HuH-7.5 (cell line): ENCODE measurements at regions not wholly inside any gene's neighbourhood (a gene's known extent, or its start where the extent isn't known, plus 50 kb on each side); places are given as distances from the start of the nearest gene placed in this dataset.

Experiments used
- DNase-seq: peaks from one replicate; pipeline ENCODE4 v3.0.0; 2011; ENCODE audit warnings: low spot score

GRCh38 chr17:68812876-68813584, 142.2 kb downstream of the ABCA8 start:
- no peak for DNase-seq

GRCh38 chr17:68809148-68809547, 146.0 kb downstream of the ABCA8 start:
- no peak for DNase-seq

GRCh38 chr17:68807998-68808772, 147.0 kb downstream of the ABCA8 start:
- DNase-seq = no peak

DNA sequence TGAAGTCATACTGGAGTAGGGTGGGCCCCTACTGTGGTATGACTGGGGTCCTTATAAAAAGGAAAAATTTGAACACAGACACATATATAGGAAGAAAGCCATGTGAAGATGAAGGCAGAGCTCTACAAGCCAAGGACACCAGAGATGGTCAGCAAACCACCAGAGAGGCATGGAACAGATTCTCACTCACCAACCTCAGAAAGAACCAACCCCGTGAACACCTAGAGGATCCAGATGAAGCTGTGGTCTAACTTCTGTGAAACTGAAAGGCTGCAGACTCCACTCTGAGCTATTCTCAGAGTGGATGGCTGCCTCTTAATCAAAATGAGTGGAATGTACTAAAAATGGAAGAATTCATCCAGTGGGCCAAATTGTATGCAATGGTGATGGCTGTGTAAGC, 149.6 kb downstream of the ABCA8 start:
- no peak for DNase-seq

DNA sequence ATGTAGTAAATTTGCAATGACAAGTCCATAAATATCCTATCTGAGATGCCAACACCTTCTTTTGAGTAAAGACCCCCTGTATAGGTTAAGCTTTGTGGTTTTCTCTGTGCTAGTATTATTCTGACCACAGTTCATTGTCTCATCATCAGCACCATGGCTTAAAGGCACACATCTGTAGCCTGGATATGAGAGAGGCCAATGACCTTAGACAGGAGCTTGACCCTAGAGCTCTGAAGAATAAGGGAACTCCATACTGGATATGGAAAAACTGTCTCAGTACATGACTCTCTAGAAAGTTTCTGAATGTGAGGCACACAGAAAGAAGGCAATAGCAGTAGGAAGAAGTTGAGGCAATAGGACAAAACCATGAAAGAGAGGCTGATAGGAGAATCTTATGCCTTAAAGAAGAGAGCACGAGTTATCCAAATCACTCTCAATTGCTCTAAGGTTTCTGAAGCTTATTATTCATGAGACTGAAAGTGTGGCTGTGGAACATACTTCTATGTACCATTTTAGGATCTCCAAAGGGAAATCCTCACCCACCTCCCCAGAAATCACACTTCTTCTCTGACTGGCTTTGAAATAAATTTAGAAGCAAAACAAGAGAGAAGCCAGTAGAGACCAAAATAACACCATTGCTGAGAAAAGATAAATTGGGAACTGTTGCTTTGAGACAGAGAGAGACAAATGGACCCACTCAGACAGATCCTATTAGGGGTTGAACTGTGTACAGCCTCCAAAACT, 150.2 kb downstream of the ABCA8 start:
- DNase-seq = no peak

DNA sequence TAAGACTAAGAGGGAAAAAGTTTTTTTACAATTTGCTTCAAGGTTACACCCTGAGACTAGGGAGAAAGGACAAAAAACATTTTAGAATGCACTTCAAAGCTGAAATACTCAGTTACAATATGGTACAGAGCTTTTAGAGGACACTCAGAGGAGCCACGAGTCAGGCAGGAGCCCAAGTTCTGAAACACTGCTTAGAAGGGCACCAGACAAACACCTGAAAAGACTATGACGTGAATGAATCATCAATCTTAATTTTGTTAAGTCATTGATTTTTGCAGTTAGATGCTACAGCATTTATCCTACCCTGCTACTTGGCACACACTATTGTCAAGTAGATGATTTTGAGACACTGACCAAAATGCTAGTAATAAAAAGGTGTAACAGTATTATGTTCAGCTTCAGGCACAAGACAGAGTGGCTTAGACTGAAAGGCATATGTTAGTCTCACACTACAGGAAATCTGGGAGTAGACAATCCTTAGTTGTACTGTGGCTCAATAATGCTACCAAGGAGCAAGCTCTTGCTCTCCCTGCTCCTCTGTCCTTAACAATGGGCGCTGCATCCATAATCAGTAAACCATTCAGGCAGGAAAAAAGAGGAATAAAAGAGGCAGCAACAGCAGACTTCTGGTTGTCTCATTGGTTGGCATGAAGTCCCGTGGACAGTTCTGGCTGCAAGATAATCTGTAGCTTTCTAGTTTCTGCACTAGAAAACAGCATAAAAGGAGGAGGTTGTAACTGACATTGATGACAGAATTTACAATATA, 151.8 kb downstream of the ABCA8 start:
- no peak for DNase-seq

DNA sequence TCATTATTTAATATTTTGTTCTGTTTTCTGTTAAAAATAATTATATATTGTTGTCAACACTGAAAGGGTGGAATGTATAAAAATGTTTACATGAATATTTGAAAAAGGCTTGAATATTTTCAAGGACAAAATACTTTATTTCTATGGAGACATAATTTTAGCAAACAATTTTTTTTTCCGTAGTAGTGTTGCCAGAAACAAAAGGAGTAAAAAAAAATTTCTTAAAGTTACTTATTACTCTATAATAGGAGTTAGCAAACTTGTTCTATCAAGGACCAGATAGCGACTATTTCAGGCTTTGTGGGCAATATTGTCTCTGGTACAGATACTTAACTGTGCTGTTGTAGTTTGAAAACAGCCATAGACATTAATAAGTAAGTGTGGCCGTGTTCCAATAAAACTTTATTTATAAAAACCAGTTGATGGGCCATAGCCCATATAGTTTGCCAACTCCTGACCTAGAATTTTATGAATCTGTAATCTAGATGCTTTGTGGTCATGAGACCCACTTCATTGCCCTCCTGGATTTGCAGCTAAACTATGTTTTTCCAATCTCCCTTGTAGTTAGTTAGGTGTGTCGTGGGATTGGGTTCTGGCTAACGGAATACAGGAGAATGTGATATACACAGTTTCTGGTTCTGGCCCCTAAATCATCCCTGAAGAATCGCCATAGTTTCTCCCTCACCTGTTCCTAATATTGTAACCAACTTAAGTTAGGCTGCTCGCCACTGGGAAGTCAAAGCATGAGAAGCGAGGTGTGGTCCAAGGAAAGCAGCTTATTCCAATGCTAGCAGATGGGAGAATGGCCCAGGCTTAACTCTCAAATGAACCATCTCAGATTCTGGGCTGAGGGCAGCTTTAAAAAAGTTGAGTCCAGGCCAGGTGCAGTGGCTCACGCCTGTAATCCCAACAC, 153.6 kb downstream of the ABCA8 start:
- no peak for DNase-seq

- DNase-seq = no peak
These were observed 154.4 kb downstream of the ABCA8 start for GRCh38 chr17:68800751-68801150.

- no peak for DNase-seq
These were observed 160.4 kb downstream of the ABCA8 start for GRCh38 chr17:68794636-68795434.

GRCh38 chr17:68792873-68793272, 162.3 kb downstream of the ABCA8 start:
- no peak for DNase-seq

- DNase-seq = no peak
These were observed 163.0 kb downstream of the ABCA8 start for GRCh38 chr17:68792042-68792685.

- no peak for DNase-seq
These were observed 164.3 kb downstream of the ABCA8 start for GRCh38 chr17:68790931-68791330.

GRCh38 chr17:68790492-68790891, 164.7 kb downstream of the ABCA8 start:
- no peak for DNase-seq

DNA sequence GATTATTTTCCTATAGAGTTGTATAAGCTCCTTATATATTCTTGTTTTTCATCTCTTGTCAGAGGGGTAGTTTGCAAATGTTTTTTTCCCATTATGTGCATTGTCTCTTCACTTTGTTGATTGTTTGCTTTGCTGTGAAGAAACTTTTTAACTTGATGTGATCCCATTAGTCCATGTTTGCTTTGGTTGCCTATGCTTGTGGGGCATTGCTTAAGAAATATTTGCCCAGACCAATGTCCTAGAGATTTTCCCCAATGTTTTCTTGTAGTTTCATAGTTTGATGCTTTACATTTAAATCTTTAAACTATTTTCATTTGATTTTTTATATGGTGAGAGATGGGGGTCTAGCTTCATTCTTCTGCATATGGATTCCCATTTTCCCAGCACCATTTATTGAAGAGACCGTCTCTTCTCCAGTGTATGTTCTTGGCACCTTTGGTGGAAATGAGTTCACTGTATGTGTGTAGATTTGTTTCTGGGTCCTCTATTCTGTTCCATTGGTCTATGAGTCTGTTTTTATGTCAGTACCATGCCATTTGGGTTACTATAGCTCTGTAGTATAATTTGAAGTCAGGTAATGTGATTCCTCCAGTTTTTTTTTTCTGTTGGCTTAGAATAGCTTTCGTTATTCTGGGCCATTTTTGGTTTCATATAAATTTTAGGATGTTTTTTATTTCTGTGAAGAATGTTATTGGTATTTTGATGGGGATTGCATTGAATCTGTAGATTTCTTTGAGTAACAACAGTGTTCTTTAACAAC, 165.8 kb downstream of the ABCA8 start:
- no peak for DNase-seq

DNA sequence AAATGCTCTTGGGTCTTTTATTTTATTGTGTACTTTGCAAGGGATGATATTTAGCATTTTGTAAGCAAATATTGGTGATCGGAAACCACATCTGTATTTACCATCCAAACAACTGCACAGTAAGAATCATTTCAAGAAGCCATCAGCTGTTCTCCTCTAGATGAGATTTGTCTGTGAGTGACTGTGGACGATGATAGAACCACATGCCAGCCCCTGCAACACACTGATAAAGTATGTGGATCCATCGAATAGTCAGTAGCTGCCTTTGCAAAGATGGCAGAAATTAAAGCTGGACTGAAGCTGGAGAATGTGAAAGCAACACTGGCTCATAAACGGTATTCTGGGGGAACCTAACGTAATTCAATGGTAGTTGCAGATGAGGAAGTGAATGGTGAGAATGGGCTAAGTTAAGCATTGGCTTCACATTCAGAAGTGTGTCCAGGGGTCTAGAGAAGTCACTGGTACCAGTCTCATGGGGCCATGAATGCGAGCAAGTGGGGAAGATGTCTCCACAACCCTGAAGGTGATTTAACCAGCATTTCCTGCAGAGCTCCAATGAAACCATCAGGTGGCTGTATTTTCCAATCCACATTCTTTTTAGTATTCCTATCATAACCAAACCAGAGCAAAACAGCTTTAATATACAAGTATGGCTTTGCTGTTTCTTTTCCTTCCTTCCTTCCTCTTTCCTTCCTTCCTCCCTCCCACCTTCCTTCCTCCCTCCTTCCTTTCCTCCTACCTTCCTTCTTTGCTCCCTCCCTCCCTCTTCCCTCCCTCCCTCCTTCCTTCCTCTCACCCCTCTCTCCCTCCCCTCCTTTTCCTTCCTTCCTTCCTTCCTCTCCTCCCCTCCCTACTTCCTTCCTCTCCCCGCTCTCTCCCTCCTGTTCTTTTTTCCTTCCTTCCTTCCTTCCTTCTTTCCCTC, 169.4 kb downstream of the ABCA8 start:
- DNase-seq = no peak

- DNase-seq = no peak
These were observed 170.8 kb downstream of the ABCA8 start for GRCh38 chr17:68784431-68784830.

GRCh38 chr17:68783861-68784260, 171.3 kb downstream of the ABCA8 start:
- no peak for DNase-seq

- DNase-seq = no peak
These were observed 172.4 kb downstream of the ABCA8 start for GRCh38 chr17:68782789-68783188.
